Lower lobe of right lung (tissue), 2 donors: ENCODE measurements at regions not wholly inside any gene's neighbourhood (a gene's known extent, or its start where the extent isn't known, plus 50 kb on each side); places are given as distances from the start of the nearest gene placed in this dataset.

Experiments used
- ATAC-seq, 2 donors: fragments of 200-7000 bp; cut with Tn5 transposase; one replicate each; pipeline ENCODE4 v1.9.1; 2020 to 2022; ENCODE audit warnings: mild to moderate bottlenecking in 2 of 2, moderate library complexity in 2 of 2
- DNase-seq: peaks from one replicate; pipeline ENCODE4 v3.0.0-alpha.2; 2020
- H3K27ac ChIP-seq: fragments of 200-600 bp; one replicate; pipeline ENCODE4 v1.8.0; 2022
- H3K27me3 ChIP-seq: fragments of 200-600 bp; one replicate; pipeline ENCODE4 v1.8.0; 2022; ENCODE audit warnings: low read depth
- H3K36me3 ChIP-seq: fragments of 200-600 bp; one replicate; pipeline ENCODE4 v1.8.0; 2022; ENCODE audit warnings: mild to moderate bottlenecking
- H3K4me1 ChIP-seq: fragments of 200-600 bp; one replicate; pipeline ENCODE4 v1.8.0; 2022
- H3K4me3 ChIP-seq: fragments of 200-600 bp; one replicate; pipeline ENCODE4 v1.8.0; 2022; ENCODE audit warnings: mild to moderate bottlenecking
- H3K9me3 ChIP-seq: fragments of 200-600 bp; one replicate; pipeline ENCODE4 v1.8.0; 2022
- intact Hi-C: fragments of 100-400 bp; cut with DNase I; formaldehyde crosslinking; loops from one replicate; pipeline ENCODE4 v1.11.0; 2022
- TF ChIP-seq, protein P1 (sequence below): fragments of 200-600 bp; IDR thresholded peaks from one replicate; pipeline ENCODE4 v1.8.0; 2022; ENCODE audit warnings: antibody characterized with exemption, mild to moderate bottlenecking
- donor health status: DM: no; HTN: yes; CAD: no; lungs with severe emphysema.

DNA sequence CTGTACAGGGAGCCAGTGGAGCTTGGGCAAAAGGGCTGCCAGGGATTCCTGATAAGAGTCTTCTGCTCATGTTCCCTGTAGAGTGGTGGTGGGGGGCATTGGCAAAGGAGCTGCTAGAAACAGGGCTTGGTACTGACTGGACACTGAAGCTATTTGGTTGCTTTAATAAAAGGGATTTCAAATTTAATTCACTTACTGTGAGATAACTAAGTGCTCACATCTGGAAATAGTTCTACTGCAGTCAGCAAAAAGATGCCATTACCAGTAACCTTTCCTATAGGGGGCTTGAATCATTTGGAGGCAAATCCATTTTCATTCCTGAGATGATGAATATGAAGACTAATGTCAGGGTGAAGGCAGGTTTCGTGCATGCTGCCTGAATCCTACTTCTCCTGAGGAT is 94.3 kb upstream of the DOCK10 start:
- Histone ChIP-seq H3K27me3 (no peaks in the 10 kb centered on the region), H3K4me1 (no peaks in the 10 kb centered on the region), H3K27ac (no peak overlapping the region), H3K4me3 (no peak overlapping the region), H3K9me3 (no peaks in the 10 kb centered on the region), H3K36me3 (no peaks in the 10 kb centered on the region)
- TF ChIP-seq, protein P1, sequence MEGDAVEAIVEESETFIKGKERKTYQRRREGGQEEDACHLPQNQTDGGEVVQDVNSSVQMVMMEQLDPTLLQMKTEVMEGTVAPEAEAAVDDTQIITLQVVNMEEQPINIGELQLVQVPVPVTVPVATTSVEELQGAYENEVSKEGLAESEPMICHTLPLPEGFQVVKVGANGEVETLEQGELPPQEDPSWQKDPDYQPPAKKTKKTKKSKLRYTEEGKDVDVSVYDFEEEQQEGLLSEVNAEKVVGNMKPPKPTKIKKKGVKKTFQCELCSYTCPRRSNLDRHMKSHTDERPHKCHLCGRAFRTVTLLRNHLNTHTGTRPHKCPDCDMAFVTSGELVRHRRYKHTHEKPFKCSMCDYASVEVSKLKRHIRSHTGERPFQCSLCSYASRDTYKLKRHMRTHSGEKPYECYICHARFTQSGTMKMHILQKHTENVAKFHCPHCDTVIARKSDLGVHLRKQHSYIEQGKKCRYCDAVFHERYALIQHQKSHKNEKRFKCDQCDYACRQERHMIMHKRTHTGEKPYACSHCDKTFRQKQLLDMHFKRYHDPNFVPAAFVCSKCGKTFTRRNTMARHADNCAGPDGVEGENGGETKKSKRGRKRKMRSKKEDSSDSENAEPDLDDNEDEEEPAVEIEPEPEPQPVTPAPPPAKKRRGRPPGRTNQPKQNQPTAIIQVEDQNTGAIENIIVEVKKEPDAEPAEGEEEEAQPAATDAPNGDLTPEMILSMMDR, result no peak
- intact Hi-C loops, result no loop called here
- ATAC-seq (no peak), DNase-seq (no peak)

DNA sequence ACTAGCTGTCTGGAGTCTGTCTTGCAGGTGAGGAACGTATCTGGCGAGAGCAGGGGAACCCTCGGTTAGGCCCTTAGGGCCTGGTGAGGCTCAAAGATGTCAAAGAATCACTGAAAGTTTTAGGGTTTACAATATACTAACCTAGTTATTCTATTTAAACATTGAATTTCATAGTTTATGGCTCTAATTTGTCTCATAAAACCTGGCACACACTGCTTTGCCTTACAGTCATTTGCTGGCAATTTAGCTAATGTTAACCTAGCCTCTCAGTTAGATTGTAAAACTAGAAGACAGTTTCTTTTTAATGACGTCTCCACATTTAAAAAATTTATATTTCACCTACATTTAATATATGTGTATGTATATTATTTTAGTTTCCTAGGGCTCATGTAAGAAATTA is 89.6 kb upstream of the DOCK10 start:
- Histone ChIP-seq H3K9me3 (no peaks in the 10 kb centered on the region), H3K27me3 (no peaks in the 10 kb centered on the region), H3K27ac (no peak overlapping the region), H3K4me3 (no peak overlapping the region), H3K4me1 (no peaks in the 10 kb centered on the region), H3K36me3 (no peaks in the 10 kb centered on the region)
- intact Hi-C loops, result no loop called here
- ATAC-seq, result no peak
- DNase-seq, result no peak
- TF ChIP-seq, protein P1, result no peak

DNA sequence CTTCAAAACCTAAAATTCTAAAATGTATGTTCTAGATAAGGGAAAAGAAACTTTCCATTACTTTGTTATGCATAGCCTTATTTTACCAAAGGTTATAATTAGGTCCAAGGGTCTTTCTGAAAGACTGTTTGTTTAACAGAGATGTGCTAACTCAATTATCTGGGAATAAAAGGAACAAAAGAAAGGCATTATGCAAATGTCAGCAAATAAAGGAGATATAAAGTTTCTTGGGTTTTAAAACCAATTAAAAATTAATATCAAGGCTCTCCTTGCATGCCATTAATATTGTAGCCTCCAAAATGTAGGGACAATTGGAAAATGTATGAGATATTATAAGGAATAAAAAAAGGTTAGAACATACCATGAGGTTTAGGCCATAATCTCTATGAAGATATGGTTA is 87.8 kb upstream of the DOCK10 start:
- Histone ChIP-seq H3K27me3 (no peaks in the 10 kb centered on the region), H3K4me1 (no peaks in the 10 kb centered on the region), H3K27ac (no peak overlapping the region), H3K36me3 (no peaks in the 10 kb centered on the region), H3K9me3 (no peaks in the 10 kb centered on the region), H3K4me3 (no peak overlapping the region)
- ATAC-seq (no peak), DNase-seq (no peak)
- TF ChIP-seq, protein P1, result no peak
- intact Hi-C loops, result no loop called here

DNA sequence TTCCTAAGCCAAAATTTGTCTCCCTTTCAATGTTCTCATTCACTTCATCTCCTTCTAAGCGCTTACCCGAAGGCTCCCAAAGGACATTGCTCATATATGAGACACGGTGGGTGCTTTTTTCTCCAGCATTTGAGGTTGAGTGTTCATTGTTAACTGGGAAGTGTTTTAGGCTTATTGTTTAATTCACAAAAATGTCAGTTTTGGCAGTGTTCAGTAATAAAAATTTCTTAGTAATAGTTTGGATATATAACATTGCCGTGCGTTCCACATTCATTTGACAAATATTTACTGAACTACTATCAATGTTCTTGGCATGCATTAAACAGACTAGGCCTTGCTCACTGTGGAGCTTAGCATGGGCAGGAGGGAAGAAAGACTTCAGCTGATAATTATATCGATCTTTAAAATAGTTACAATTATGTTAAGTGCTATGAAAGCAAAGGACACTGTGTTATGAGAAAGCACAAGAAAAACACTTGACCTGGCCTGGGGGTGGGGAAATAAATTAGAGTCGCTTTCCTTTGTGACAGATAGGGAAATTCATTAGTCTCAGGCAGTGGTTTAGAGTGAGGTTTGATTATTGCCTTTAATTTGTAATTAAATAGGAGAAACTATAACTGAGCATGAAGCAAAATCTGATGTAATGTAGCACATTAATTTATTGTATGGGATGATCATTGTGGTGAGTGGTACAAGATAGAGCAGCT is 82.2 kb upstream of the DOCK10 start:
- intact Hi-C loops, result no loop called here
- TF ChIP-seq, protein P1, result no peak
- H3K4me1 ChIP-seq, result no peaks in the 10 kb centered on the region
- ATAC-seq, result no peak
- H3K27me3 ChIP-seq, result no peaks in the 10 kb centered on the region
- H3K36me3 ChIP-seq, result no peaks in the 10 kb centered on the region
- no peaks in the 10 kb centered on the region for H3K9me3 ChIP-seq
- H3K27ac ChIP-seq, result no peak overlapping the region
- H3K4me3 ChIP-seq, result no peak overlapping the region
- DNase-seq, result no peak

DNA sequence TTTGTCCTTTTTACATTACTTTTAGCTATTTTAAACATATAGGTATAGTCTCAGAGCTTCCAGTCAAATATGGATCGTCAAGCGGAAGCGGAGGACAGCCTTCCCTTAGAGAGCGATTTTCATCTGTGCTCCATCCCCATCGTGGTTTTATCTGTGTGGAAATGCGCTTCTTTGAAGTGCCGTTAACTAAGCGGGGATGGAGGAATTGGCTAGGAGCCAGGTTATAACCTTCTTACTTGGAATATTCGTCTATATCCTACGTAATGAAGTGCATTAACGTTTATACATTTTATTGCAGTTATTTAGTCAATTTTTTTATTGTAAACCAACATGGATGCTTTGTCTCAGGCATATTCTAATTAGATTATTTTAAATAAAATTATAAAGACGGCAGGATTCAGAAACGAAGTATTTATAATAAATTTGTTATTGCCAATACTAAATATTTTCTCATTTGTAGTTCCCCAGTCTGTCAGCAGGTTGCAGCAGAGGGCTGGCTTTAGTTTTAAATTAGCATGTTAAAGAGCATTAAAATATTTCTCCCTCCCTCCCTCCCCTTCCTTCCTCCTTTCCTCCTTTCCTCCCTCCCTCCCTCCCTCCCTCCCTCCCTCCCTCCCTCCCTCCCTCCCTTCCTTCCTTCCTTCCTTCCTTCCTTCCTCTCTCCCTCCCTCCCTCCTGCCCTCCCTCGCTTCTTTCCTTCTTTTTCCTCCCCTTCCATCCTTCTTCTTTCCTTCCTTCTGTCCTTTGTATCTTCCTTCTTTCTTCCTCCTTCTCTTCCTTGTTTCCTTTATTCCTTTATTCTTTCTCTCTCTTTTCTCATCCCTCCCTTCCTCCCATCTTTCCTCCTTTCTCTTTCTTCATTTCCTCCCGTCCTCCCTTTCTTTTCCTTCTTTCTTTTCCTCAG is 80.6 kb upstream of the DOCK10 start:
- intact Hi-C loops, result no loop called here
- TF ChIP-seq, protein P1, result peak; percentile 41
- DNase-seq (no peak), ATAC-seq (no peak)
- Histone ChIP-seq H3K36me3 (no peaks in the 10 kb centered on the region), H3K4me3 (no peak overlapping the region), H3K4me1 (no peaks in the 10 kb centered on the region), H3K27ac (no peak overlapping the region), H3K9me3 (no peaks in the 10 kb centered on the region), H3K27me3 (no peaks in the 10 kb centered on the region)
